Inflammatory macrophage (primary cell): ENCODE measurements at regions not wholly inside any gene's neighbourhood (a gene's known extent, or its start where the extent isn't known, plus 50 kb on each side); places are given as distances from the start of the nearest gene placed in this dataset.
"Not testable (repeated sequence)": the region's sequence is repeated elsewhere in the genome, so short reads cannot be mapped to it uniquely, and the experiment has no call there.

ENCODE experiments used
- DNase-seq, 2 donors: peaks; one replicate each; pipeline ENCODE4 v3.0.0-alpha.2; 2020 to 2022

GRCh38 chr7:6939126-6939525 is 113.1 kb upstream of the CCZ1B start:
- DNase-seq: not testable (repeated sequence)

GRCh38 chr7:6939896-6940295 is 113.8 kb upstream of the CCZ1B start:
- not testable (repeated sequence) for DNase-seq

GRCh38 chr7:6946873-6947272 is 120.8 kb upstream of the CCZ1B start:
- DNase-seq: not testable (repeated sequence)

GRCh38 chr7:6950231-6950630 is 124.2 kb upstream of the CCZ1B start:
- peak in 1 of 2 donors; percentile 3 for DNase-seq

- DNase-seq: not testable (repeated sequence)
Observed at GRCh38 chr7:6951553-6951952, 125.5 kb upstream of the CCZ1B start.

- DNase-seq: not testable (repeated sequence)
Observed at GRCh38 chr7:6953138-6953797, 127.2 kb upstream of the CCZ1B start.

GRCh38 chr7:6953798-6954181 is 127.7 kb upstream of the CCZ1B start:
- DNase-seq: not testable (repeated sequence)

- not testable (repeated sequence) for DNase-seq
Observed at GRCh38 chr7:6955385-6955784, 129.3 kb upstream of the CCZ1B start.

- DNase-seq: not testable (repeated sequence)
Observed at GRCh38 chr7:6955990-6956566, 130.0 kb upstream of the CCZ1B start.

- not testable (repeated sequence) for DNase-seq
Observed at GRCh38 chr7:6958371-6958770, 132.3 kb upstream of the CCZ1B start.

GRCh38 chr7:6959942-6960341 is 133.9 kb upstream of the CCZ1B start:
- not testable (repeated sequence) for DNase-seq

- not testable (repeated sequence) for DNase-seq
Observed at GRCh38 chr7:6962871-6963270, 136.8 kb upstream of the CCZ1B start.

GRCh38 chr7:6965051-6965450 is 139.0 kb upstream of the CCZ1B start:
- peak; percentile 20 to 21 for DNase-seq

- not testable (repeated sequence) for DNase-seq
Observed at GRCh38 chr7:6970180-6970579, 144.1 kb upstream of the CCZ1B start.

GRCh38 chr7:6974876-6975275 is 148.8 kb upstream of the CCZ1B start:
- not testable (repeated sequence) for DNase-seq

GRCh38 chr7:6975346-6975745 is 149.3 kb upstream of the CCZ1B start:
- DNase-seq: not testable (repeated sequence)

- not testable (repeated sequence) for DNase-seq
Observed at GRCh38 chr7:6977368-6977767, 151.3 kb upstream of the CCZ1B start.

GRCh38 chr7:6978326-6978725 is 152.3 kb upstream of the CCZ1B start:
- DNase-seq: not testable (repeated sequence)

GRCh38 chr7:6979456-6979855 is 153.4 kb upstream of the CCZ1B start:
- not testable (repeated sequence) for DNase-seq

- DNase-seq: not testable (repeated sequence)
Observed at GRCh38 chr7:6982375-6982774, 156.3 kb upstream of the CCZ1B start.

GRCh38 chr7:6986892-6987291 is 160.8 kb upstream of the CCZ1B start:
- DNase-seq: not testable (repeated sequence)

GRCh38 chr7:6988608-6989007 is 162.5 kb upstream of the CCZ1B start:
- DNase-seq: not testable (repeated sequence)

- not testable (repeated sequence) for DNase-seq
Observed at GRCh38 chr7:6989968-6990367, 163.9 kb upstream of the CCZ1B start.

GRCh38 chr7:6990426-6991152 is 164.5 kb upstream of the CCZ1B start:
- DNase-seq: not testable (repeated sequence)
